Stimulated activated CD4-positive, alpha-beta T cell treated with anti-CD3 and anti-CD28 coated beads, Interleukin-12 subunit alpha, Interleukin-12 subunit beta, amount 100 ng/mL, for 4 hours (primary cell): ENCODE measurements at regions not wholly inside any gene's neighbourhood (a gene's known extent, or its start where the extent isn't known, plus 50 kb on each side); places are given as distances from the start of the nearest gene placed in this dataset.

Experiments
- DNase-seq: peaks from one replicate; pipeline ENCODE4 v3.0.0-alpha.2; 2020

GRCh38 chr2:126796931-126797621 is 101.6 kb upstream of the TEX51 start:
- DNase-seq = no peak

GRCh38 chr2:126797622-126798275 is 100.9 kb upstream of the TEX51 start:
- no peak for DNase-seq

- DNase-seq = no peak
Measured at GRCh38 chr2:126798276-126799140, 100.2 kb upstream of the TEX51 start.

- DNase-seq = no peak
Measured at GRCh38 chr2:126799301-126799700, 99.4 kb upstream of the TEX51 start.

- DNase-seq = no peak
Measured at GRCh38 chr2:126801473-126801872, 97.2 kb upstream of the TEX51 start.

- no peak for DNase-seq
Measured at GRCh38 chr2:126802316-126802715, 96.4 kb upstream of the TEX51 start.

- no peak for DNase-seq
Measured at GRCh38 chr2:126802774-126803433, 95.8 kb upstream of the TEX51 start.

GRCh38 chr2:126803434-126803775 is 95.3 kb upstream of the TEX51 start:
- DNase-seq = no peak

- DNase-seq = no peak
Measured at GRCh38 chr2:126804347-126804746, 94.3 kb upstream of the TEX51 start.

- DNase-seq = no peak
Measured at GRCh38 chr2:126808929-126809328, 89.8 kb upstream of the TEX51 start.

- no peak for DNase-seq
Measured at GRCh38 chr2:126809340-126809739, 89.3 kb upstream of the TEX51 start.

- DNase-seq = no peak
Measured at GRCh38 chr2:126810001-126810400, 88.7 kb upstream of the TEX51 start.

- no peak for DNase-seq
Measured at GRCh38 chr2:126811101-126811500, 87.6 kb upstream of the TEX51 start.

- DNase-seq = no peak
Measured at GRCh38 chr2:126817172-126817571, 81.5 kb upstream of the TEX51 start.

- DNase-seq = no peak
Measured at GRCh38 chr2:126822115-126822514, 76.6 kb upstream of the TEX51 start.

GRCh38 chr2:126822921-126823320 is 75.8 kb upstream of the TEX51 start:
- no peak for DNase-seq

GRCh38 chr2:126823951-126824350 is 74.7 kb upstream of the TEX51 start:
- no peak for DNase-seq

- no peak for DNase-seq
Measured at GRCh38 chr2:126824663-126825062, 74.0 kb upstream of the TEX51 start.

GRCh38 chr2:126825316-126825715 is 73.4 kb upstream of the TEX51 start:
- no peak for DNase-seq

- no peak for DNase-seq
Measured at GRCh38 chr2:126826491-126826890, 72.2 kb upstream of the TEX51 start.

GRCh38 chr2:126827371-126827770 is 71.3 kb upstream of the TEX51 start:
- DNase-seq = no peak

GRCh38 chr2:126828051-126828450 is 70.6 kb upstream of the TEX51 start:
- no peak for DNase-seq

GRCh38 chr2:126828491-126828890 is 70.2 kb upstream of the TEX51 start:
- DNase-seq = no peak
